GM20000 (cell line): ENCODE measurements at regions not wholly inside any gene's neighbourhood (a gene's known extent, or its start where the extent isn't known, plus 50 kb on each side); places are given as distances from the start of the nearest gene placed in this dataset.
"Not testable (repeated sequence)": the region's sequence is repeated elsewhere in the genome, so short reads cannot be mapped to it uniquely, and the experiment has no call there.

Experiments used
- DNase-seq: peaks from one replicate; pipeline ENCODE4 v3.0.0; 2012; ENCODE audit warnings: low spot score
- CTCF ChIP-seq: IDR thresholded peaks from 2 replicates; pipeline ENCODE4 v1.5.1; 2012; ENCODE audit warnings: mild to moderate bottlenecking, control low read depth; ENCODE audit errors: extremely low read depth, missing control alignments

DNA sequence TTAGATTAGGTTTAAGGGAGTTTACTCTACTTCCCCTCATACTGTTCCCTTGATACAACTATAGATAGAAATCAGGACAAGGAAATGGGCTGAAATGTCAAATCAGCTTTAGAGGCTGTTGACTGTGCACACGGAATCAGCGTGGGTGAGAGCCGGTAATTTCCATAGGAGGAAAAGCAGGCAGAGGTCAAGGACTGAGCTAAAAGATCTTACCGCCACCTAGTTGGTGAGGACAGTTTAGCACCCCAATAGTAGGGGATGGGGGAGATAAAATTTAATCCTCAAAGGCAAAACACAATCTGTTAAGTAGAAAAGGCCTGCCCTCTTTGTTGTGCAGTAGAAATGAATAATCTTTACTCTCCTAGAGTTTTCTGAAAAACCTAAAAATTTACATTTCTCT lies 1154.5 kb upstream of the CHAC2 start:
- TF ChIP-seq CTCF = no peak
- DNase-seq = no peak

- DNase-seq = no peak
- TF ChIP-seq CTCF = no peak
Observed at GRCh38 chr2:52611759-52612158, 1155.8 kb upstream of the CHAC2 start.

DNA sequence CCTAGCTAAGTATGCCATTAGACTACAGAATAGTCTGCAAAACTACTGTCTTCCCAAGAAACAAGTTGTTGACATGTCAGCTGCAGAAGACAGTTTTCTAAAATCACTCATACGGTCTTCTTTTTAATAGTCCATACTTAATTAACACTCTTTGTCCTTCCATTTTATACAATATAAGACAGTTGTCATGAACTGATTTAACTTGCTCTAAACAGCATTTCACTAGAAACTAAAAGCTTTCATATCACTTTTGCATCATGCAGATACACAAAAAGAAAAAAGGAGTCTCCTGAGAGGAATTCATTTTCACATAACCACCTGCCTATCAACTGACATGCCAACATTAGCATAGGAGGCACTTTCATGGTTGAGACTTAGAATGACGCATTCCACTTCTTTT lies 1159.6 kb upstream of the CHAC2 start:
- no peak for TF ChIP-seq CTCF
- no peak for DNase-seq

DNA sequence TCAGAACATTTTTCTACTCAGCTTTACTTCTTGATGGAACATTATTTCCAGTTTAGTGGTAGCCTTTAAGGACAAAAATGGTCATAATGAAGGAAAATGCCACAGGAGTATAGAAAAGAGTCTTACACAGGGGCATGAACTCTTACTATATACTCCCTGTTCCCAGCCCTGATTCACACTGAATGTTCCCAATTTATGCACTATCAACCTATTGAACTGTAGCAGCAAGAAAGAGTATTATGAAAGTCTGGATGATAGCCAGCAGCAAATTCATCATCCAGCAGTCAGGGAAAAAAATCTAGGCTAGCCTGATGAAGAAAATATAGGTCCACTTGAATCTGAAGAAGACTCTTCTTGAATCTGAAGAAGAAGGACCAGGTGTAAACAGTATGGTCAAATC lies 1170.3 kb upstream of the CHAC2 start:
- TF ChIP-seq CTCF = no peak
- DNase-seq = no peak

- DNase-seq = no peak
- TF ChIP-seq CTCF = no peak
Observed at GRCh38 chr2:52594026-52594425, 1173.6 kb upstream of the CHAC2 start.

DNA sequence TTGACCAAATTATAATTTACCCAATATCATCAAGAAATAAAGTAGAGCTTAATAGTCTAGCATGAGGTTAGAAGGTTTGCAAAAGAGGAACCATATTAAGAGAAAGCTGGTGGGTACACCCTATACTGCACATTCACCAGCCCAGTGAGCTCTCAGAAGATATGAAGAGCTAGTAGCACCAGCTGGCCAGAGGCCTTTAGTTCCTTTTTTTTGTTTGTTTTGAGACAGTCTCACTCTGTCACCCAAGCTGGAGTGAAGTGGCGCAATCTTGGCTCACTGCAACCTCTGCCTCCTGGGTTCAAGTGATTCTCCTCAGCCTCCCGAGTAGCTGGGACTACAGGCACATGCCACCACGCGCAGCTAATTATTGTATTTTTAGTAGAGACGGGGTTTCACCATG lies 1183.5 kb upstream of the CHAC2 start:
- DNase-seq = not testable (repeated sequence)

DNA sequence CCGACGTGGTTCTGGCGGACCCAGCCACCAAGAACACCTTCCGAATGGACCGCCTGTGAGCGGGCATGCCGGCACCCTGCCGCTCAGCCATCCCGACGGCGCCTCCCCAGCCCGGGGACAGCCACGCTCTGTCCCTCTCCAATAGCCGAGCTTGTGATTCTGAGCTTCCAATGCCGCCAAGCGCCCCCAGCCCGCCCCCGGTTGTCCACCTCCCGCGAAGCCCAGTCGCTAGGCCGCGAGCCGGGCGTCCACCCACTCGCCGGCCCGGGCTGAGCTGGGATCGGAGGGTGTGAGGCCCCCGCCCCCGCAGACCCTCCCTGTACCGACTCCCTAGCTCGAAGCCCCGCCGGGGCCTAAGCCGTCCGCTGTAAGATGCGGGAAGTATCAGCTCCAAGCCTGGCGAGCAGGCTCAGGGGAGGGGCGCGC lies 1195.1 kb upstream of the CHAC2 start:
- no peak for TF ChIP-seq CTCF
- no peak for DNase-seq

GRCh38 chr2:52571380-52572347 lies 1195.9 kb upstream of the CHAC2 start:
- no peak for TF ChIP-seq CTCF

More at GRCh38 chr2:52571380-52572347, 1195.9 kb upstream of the CHAC2 start:
- no peak for DNase-seq
